Astrocyte (in vitro differentiated cells and primary cell): ENCODE measurements at regions not wholly inside any gene's neighbourhood (a gene's known extent, or its start where the extent isn't known, plus 50 kb on each side); places are given as distances from the start of the nearest gene placed in this dataset.

Experiments used
- DNase-seq: peaks from one replicate; pipeline ENCODE4 v3.0.0-alpha.2; 2010; ENCODE audit warnings: low read depth
- FAIRE-seq: peaks from 2 replicates; lab custom pipeline; 2011; peaks lifted over from hg19 to GRCh38; lab: Jason Lieb, UNC
- H2AFZ ChIP-seq: 2 replicates; pipeline ENCODE4 v1.6.0; 2012; ENCODE audit warnings: low read depth, low read length, inconsistent platforms
- H3K27ac ChIP-seq: 2 replicates; pipeline ENCODE4 v1.5.1; 2011; ENCODE audit warnings: low read depth, low read length, inconsistent platforms
- H3K27me3 ChIP-seq: 2 replicates; pipeline ENCODE4 v1.6.0; 2011; ENCODE audit warnings: low read length, inconsistent platforms; ENCODE audit not compliant: insufficient read depth
- H3K36me3 ChIP-seq: 2 replicates; pipeline ENCODE4 v1.5.1; 2011; ENCODE audit warnings: low read length, inconsistent platforms; ENCODE audit not compliant: insufficient read depth
- H3K4me1 ChIP-seq: 2 replicates; pipeline ENCODE4 v1.5.1; 2011; ENCODE audit warnings: low read length, inconsistent platforms; ENCODE audit not compliant: insufficient read depth
- H3K4me2 ChIP-seq: 2 replicates; pipeline ENCODE4 v1.6.0; 2012; ENCODE audit warnings: low read length, inconsistent platforms
- H3K4me3 ChIP-seq: 2 replicates; pipeline ENCODE4 v1.5.1; 2011; ENCODE audit warnings: low read depth, mild to moderate bottlenecking, low read length, inconsistent platforms; ENCODE audit not compliant: insufficient read depth
- H3K79me2 ChIP-seq: 2 replicates; pipeline ENCODE4 v1.6.0; 2012; ENCODE audit warnings: mild to moderate bottlenecking, low read length, inconsistent platforms; ENCODE audit not compliant: insufficient read depth
- H3K9ac ChIP-seq: 2 replicates; pipeline ENCODE4 v1.6.0; 2012; ENCODE audit warnings: mild to moderate bottlenecking, low read length, inconsistent platforms
- H3K9me3 ChIP-seq: 2 replicates; pipeline ENCODE4 v1.5.1; 2012; ENCODE audit warnings: low read depth, mild to moderate bottlenecking, low read length, inconsistent platforms; ENCODE audit not compliant: insufficient read depth
- H4K20me1 ChIP-seq: 2 replicates; pipeline ENCODE4 v1.6.0; 2012; ENCODE audit warnings: low read length, inconsistent platforms; ENCODE audit not compliant: insufficient read depth
- H3K27ac Mint-ChIP-seq: one replicate; pipeline ENCODE4 v1.8.0; 2021; ENCODE audit warnings: mild to moderate bottlenecking, mixed read lengths; ENCODE audit not compliant: unreplicated experiment
- H3K27me3 Mint-ChIP-seq: one replicate; pipeline ENCODE4 v1.8.0; 2021; ENCODE audit warnings: low read depth, mixed read lengths; ENCODE audit not compliant: unreplicated experiment
- H3K36me3 Mint-ChIP-seq: one replicate; pipeline ENCODE4 v1.8.0; 2021; ENCODE audit warnings: low read depth, mixed read lengths; ENCODE audit not compliant: unreplicated experiment
- H3K4me1 Mint-ChIP-seq: one replicate; pipeline ENCODE4 v1.8.0; 2021; ENCODE audit warnings: low read depth, mixed read lengths; ENCODE audit not compliant: unreplicated experiment
- H3K4me3 Mint-ChIP-seq: one replicate; pipeline ENCODE4 v1.8.0; 2021; ENCODE audit warnings: mild to moderate bottlenecking, moderate library complexity, mixed read lengths; ENCODE audit not compliant: unreplicated experiment
- H3K9me3 Mint-ChIP-seq: one replicate; pipeline ENCODE4 v1.8.0; 2021; ENCODE audit warnings: mild to moderate bottlenecking, mixed read lengths; ENCODE audit not compliant: unreplicated experiment
- EZH2 ChIP-seq: IDR thresholded peaks from 2 replicates; pipeline ENCODE4 v1.6.1; 2012; ENCODE audit warnings: mild to moderate bottlenecking, low read length, inconsistent platforms; ENCODE audit not compliant: insufficient read depth
- TF ChIP-seq, protein P1 (sequence below): IDR thresholded peaks from 2 replicates; pipeline ENCODE4 v1.5.1; 2011; ENCODE audit warnings: low read depth, mild to moderate bottlenecking, inconsistent platforms, low read length, moderate library complexity; ENCODE audit not compliant: insufficient read depth

DNA sequence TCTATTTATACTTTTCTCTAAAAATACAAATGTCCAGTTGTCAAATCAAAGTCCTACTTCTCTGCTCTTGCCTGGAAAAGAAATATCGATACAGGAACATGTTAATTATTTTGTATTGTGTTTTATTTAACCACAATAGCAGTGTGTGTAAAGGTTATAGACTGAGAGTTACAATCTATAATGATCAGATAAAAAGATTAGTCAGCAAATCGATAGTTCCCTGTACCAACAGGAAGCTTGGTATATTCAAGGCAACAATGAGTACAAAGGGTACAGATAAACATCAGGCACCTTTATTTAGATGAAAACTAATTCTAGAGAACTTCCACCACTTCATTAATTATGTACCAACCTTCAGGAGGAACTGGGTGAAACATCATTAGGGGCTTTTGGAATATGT is 469.5 kb downstream of the GBA3 start:
- H3K27ac Mint-ChIP-seq = no peak overlapping the region
- Histone ChIP-seq H3K27ac (no peak overlapping the region), H4K20me1 (no peaks in the 10 kb centered on the region), H3K4me2 (no peak overlapping the region), H3K4me1 (no peaks in the 10 kb centered on the region), H3K79me2 (no peaks in the 10 kb centered on the region), H3K27me3 (no peaks in the 10 kb centered on the region), H3K36me3 (no peaks in the 10 kb centered on the region), H3K4me3 (no peak overlapping the region), H3K9me3 (no peaks in the 10 kb centered on the region), H3K9ac (no peak overlapping the region), H2AFZ (no peak overlapping the region)
- no peaks in the 10 kb centered on the region for H3K9me3 Mint-ChIP-seq
- no peak for TF ChIP-seq EZH2
- no peaks in the 10 kb centered on the region for H3K36me3 Mint-ChIP-seq
- DNase-seq = no peak
- no peak for FAIRE-seq
- no peaks in the 10 kb centered on the region for H3K27me3 Mint-ChIP-seq
- no peak overlapping the region for H3K4me3 Mint-ChIP-seq
- H3K4me1 Mint-ChIP-seq = peaks cover 6% of the 10 kb centered on the region

- H3K27ac Mint-ChIP-seq = no peak overlapping the region
- H3K27me3 ChIP-seq = no peaks in the 10 kb centered on the region
Observed at GRCh38 chr4:23161787-23162186, 469.1 kb downstream of the GBA3 start.

DNA sequence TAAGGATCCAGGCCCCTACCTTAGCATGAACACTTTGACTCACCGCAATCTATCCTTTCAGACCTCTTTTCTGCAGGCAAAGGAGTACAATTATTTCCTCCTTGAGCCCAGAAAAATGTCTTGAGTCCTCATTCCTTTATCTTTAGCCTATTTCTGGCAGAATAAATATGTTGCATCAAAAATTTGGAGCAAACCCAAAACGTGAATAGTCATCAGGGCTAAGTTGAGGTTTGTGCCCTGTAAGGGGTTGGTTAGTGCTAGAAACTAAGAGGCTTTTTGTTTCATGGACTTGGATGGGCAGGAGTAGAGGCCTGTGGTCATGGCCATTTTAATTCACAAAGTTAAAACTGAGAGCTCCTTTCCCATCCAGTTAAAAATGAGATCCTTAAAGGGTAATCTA is 460.3 kb downstream of the GBA3 start:
- Histone ChIP-seq H4K20me1 (no peaks in the 10 kb centered on the region), H3K9ac (no peak overlapping the region), H2AFZ (no peak overlapping the region), H3K27me3 (no peaks in the 10 kb centered on the region), H3K9me3 (no peaks in the 10 kb centered on the region), H3K36me3 (no peaks in the 10 kb centered on the region), H3K4me3 (no peak overlapping the region), H3K79me2 (no peaks in the 10 kb centered on the region), H3K4me2 (no peak overlapping the region), H3K27ac (no peak overlapping the region), H3K4me1 (no peaks in the 10 kb centered on the region)
- no peak overlapping the region for H3K4me3 Mint-ChIP-seq
- H3K27ac Mint-ChIP-seq = no peak overlapping the region
- FAIRE-seq = no peak
- H3K36me3 Mint-ChIP-seq = no peaks in the 10 kb centered on the region
- H3K4me1 Mint-ChIP-seq = no peaks in the 10 kb centered on the region
- no peak for TF ChIP-seq EZH2
- TF ChIP-seq, protein P1, sequence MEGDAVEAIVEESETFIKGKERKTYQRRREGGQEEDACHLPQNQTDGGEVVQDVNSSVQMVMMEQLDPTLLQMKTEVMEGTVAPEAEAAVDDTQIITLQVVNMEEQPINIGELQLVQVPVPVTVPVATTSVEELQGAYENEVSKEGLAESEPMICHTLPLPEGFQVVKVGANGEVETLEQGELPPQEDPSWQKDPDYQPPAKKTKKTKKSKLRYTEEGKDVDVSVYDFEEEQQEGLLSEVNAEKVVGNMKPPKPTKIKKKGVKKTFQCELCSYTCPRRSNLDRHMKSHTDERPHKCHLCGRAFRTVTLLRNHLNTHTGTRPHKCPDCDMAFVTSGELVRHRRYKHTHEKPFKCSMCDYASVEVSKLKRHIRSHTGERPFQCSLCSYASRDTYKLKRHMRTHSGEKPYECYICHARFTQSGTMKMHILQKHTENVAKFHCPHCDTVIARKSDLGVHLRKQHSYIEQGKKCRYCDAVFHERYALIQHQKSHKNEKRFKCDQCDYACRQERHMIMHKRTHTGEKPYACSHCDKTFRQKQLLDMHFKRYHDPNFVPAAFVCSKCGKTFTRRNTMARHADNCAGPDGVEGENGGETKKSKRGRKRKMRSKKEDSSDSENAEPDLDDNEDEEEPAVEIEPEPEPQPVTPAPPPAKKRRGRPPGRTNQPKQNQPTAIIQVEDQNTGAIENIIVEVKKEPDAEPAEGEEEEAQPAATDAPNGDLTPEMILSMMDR = no peak
- no peaks in the 10 kb centered on the region for H3K27me3 Mint-ChIP-seq
- DNase-seq = no peak
- peaks cover 2% of the 10 kb centered on the region for H3K9me3 Mint-ChIP-seq

More at GRCh38 chr4:23161787-23162186, 469.1 kb downstream of the GBA3 start:
- no peaks in the 10 kb centered on the region for H3K36me3 Mint-ChIP-seq
- no peaks in the 10 kb centered on the region for H3K9me3 ChIP-seq
- no peaks in the 10 kb centered on the region for H3K27me3 Mint-ChIP-seq
- no peak for FAIRE-seq
- H4K20me1 ChIP-seq = no peaks in the 10 kb centered on the region
- H3K4me1 ChIP-seq = no peaks in the 10 kb centered on the region
- no peaks in the 10 kb centered on the region for H3K79me2 ChIP-seq
- no peak overlapping the region for H3K9ac ChIP-seq
- H3K4me2 ChIP-seq = no peak overlapping the region
- H3K36me3 ChIP-seq = no peaks in the 10 kb centered on the region
- H3K4me3 Mint-ChIP-seq = no peak overlapping the region
- no peak overlapping the region for H2AFZ ChIP-seq
- H3K9me3 Mint-ChIP-seq = no peaks in the 10 kb centered on the region
- no peak overlapping the region for H3K4me3 ChIP-seq
- H3K4me1 Mint-ChIP-seq = peaks cover 6% of the 10 kb centered on the region
- H3K27ac ChIP-seq = no peak overlapping the region
- no peak for DNase-seq
- TF ChIP-seq EZH2 = no peak
- TF ChIP-seq, protein P1 = no peak
